ENCODE measurements at regions not wholly inside any gene's neighbourhood (a gene's known extent, or its start where the extent isn't known, plus 50 kb on each side); places are given as distances from the start of the nearest gene placed in this dataset.

- Histone ChIP-seq H3K9me3 (ENCODE audit: control insufficient read depth, insufficient read depth, low read depth, low read length) (no peaks in the 10 kb centered on the region), H3K4me3 (ENCODE audit: low read depth, low read length) (no peak overlapping the region), H3K27ac (ENCODE audit: extremely low read depth, low read depth, low read length) (no peak overlapping the region), H3K4me1 (ENCODE audit: control insufficient read depth, insufficient read depth, low read length) (no peaks in the 10 kb centered on the region), H3K36me3 (ENCODE audit: control insufficient read depth in 2 of 2, insufficient read depth in 1 of 2, low read length in 2 of 2) (no peaks in the 10 kb centered on the region)
- ChIA-PET CTCF (no interaction called here), POLR2A (no interaction called here)
- TF ChIP-seq ZNF239 (tag by site-specific recombination; IDR thresholded peaks at IDR 0.05) (no peak), ZSCAN5A (tag by site-specific recombination; IDR thresholded peaks at IDR 0.05) (no peak), ZNF394 (tag by site-specific recombination; IDR thresholded peaks at IDR 0.05; ENCODE audit: borderline replicate concordance) (no peak), ZNF596 (tag by site-specific recombination; IDR thresholded peaks at IDR 0.05) (no peak), ZFP3 (tag by site-specific recombination; IDR thresholded peaks at IDR 0.05; ENCODE audit: low read depth) (no peak), SCRT1 (tag by site-specific recombination; IDR thresholded peaks at IDR 0.05; ENCODE audit: borderline replicate concordance) (no peak), ZNF366 (tag by site-specific recombination; conservative IDR thresholded peaks at IDR 0.05) (no peak), ZIC2 (tag by site-specific recombination; IDR thresholded peaks at IDR 0.05) (no peak), MZF1 (tag by site-specific recombination; IDR thresholded peaks at IDR 0.05; ENCODE audit: borderline replicate concordance) (no peak), ZFHX2 (tag by site-specific recombination; conservative IDR thresholded peaks at IDR 0.05) (no peak), ZNF221 (tag by site-specific recombination; IDR thresholded peaks at IDR 0.05; ENCODE audit: borderline replicate concordance) (no peak), ZBTB20 (tag by site-specific recombination; IDR thresholded peaks at IDR 0.05) (no peak), ZNF292 (tag by site-specific recombination; IDR thresholded peaks at IDR 0.05; ENCODE audit: borderline replicate concordance, low read depth) (no peak), ZNF548 (tag by site-specific recombination; IDR thresholded peaks at IDR 0.05) (no peak), ZBTB1 (tag by site-specific recombination; IDR thresholded peaks at IDR 0.05) (no peak), ZNF585B (tag by site-specific recombination; IDR thresholded peaks at IDR 0.05) (no peak), MYNN (tag by site-specific recombination; IDR thresholded peaks at IDR 0.05; ENCODE audit: borderline replicate concordance) (no peak), ZNF324 (tag by site-specific recombination; IDR thresholded peaks at IDR 0.05) (no peak)
- TF ChIP-seq, protein P1, sequence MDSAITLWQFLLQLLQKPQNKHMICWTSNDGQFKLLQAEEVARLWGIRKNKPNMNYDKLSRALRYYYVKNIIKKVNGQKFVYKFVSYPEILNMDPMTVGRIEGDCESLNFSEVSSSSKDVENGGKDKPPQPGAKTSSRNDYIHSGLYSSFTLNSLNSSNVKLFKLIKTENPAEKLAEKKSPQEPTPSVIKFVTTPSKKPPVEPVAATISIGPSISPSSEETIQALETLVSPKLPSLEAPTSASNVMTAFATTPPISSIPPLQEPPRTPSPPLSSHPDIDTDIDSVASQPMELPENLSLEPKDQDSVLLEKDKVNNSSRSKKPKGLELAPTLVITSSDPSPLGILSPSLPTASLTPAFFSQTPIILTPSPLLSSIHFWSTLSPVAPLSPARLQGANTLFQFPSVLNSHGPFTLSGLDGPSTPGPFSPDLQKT (IDR thresholded peaks at IDR 0.05; ENCODE audit: borderline replicate concordance, low read depth, low read length) = no peak
Observed at GRCh38 chr4:129950217-129950616, 854.3 kb downstream of the C4orf33 start.

- Histone ChIP-seq H3K27ac (ENCODE audit: extremely low read depth, low read depth, low read length) (no peak overlapping the region), H3K36me3 (ENCODE audit: control insufficient read depth in 2 of 2, insufficient read depth in 1 of 2, low read length in 2 of 2) (no peaks in the 10 kb centered on the region), H3K4me3 (ENCODE audit: low read depth, low read length) (no peak overlapping the region), H3K4me1 (ENCODE audit: control insufficient read depth, insufficient read depth, low read length) (no peaks in the 10 kb centered on the region), H3K9me3 (ENCODE audit: control insufficient read depth, insufficient read depth, low read depth, low read length) (no peaks in the 10 kb centered on the region)
- ChIA-PET CTCF (no interaction called here), POLR2A (no interaction called here)
- TF ChIP-seq IKZF3 (tag by site-specific recombination; IDR thresholded peaks at IDR 0.05) (no peak), ZXDB (tag by site-specific recombination; IDR thresholded peaks at IDR 0.05) (no peak), ZNF302 (tag by site-specific recombination; IDR thresholded peaks at IDR 0.05; ENCODE audit: low read depth) (no peak), HOXC10 (CRISPR knock-in tag; IDR thresholded peaks at IDR 0.05) (no peak), ZNF114 (tag by site-specific recombination; IDR thresholded peaks at IDR 0.05) (no peak), RBAK (tag by site-specific recombination; IDR thresholded peaks at IDR 0.05) (no peak), ZNF155 (tag by site-specific recombination; IDR thresholded peaks at IDR 0.05) (no peak), ZNF596 (tag by site-specific recombination; IDR thresholded peaks at IDR 0.05) (no peak), KLF7 (tag by site-specific recombination; IDR thresholded peaks at IDR 0.05; ENCODE audit: borderline replicate concordance) (no peak), ZNF670 (tag by site-specific recombination; IDR thresholded peaks at IDR 0.05; ENCODE audit: low read depth) (no peak), ZNF510 (tag by site-specific recombination; IDR thresholded peaks at IDR 0.05; ENCODE audit: insufficient replicate concordance) (no peak), ZBTB20 (tag by site-specific recombination; IDR thresholded peaks at IDR 0.05) (no peak), ZNF112 (tag by site-specific recombination; IDR thresholded peaks at IDR 0.05) (no peak), ZNF175 (tag by site-specific recombination; IDR thresholded peaks at IDR 0.05) (no peak), MYNN (tag by site-specific recombination; IDR thresholded peaks at IDR 0.05; ENCODE audit: borderline replicate concordance) (no peak), ZNF571 (tag by site-specific recombination; IDR thresholded peaks at IDR 0.05) (no peak), SP7 (tag by site-specific recombination; IDR thresholded peaks at IDR 0.05) (no peak)
- TF ChIP-seq, protein P2, sequence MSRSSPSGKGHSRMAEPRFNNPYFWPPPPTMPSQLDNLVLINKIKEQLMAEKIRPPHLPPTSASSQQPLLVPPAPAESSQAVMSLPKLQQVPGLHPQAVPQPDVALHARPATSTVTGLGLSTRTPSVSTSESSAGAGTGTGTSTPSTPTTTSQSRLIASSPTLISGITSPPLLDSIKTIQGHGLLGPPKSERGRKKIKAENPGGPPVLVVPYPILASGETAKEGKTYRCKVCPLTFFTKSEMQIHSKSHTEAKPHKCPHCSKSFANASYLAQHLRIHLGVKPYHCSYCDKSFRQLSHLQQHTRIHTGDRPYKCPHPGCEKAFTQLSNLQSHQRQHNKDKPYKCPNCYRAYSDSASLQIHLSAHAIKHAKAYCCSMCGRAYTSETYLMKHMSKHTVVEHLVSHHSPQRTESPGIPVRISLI (tag by site-specific recombination; IDR thresholded peaks at IDR 0.05) = no peak
- TF ChIP-seq, protein P3, sequence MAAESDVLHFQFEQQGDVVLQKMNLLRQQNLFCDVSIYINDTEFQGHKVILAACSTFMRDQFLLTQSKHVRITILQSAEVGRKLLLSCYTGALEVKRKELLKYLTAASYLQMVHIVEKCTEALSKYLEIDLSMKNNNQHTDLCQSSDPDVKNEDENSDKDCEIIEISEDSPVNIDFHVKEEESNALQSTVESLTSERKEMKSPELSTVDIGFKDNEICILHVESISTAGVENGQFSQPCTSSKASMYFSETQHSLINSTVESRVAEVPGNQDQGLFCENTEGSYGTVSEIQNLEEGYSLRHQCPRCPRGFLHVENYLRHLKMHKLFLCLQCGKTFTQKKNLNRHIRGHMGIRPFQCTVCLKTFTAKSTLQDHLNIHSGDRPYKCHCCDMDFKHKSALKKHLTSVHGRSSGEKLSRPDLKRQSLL (tag by site-specific recombination; IDR thresholded peaks at IDR 0.05) = no peak
Observed at GRCh38 chr4:129966175-129966574, 870.2 kb downstream of the C4orf33 start.

Measured in HEK293 (cell line).